ENCODE measurements at regions not wholly inside any gene's neighbourhood (a gene's known extent, or its start where the extent isn't known, plus 50 kb on each side); places are given as distances from the start of the nearest gene placed in this dataset.

DNA sequence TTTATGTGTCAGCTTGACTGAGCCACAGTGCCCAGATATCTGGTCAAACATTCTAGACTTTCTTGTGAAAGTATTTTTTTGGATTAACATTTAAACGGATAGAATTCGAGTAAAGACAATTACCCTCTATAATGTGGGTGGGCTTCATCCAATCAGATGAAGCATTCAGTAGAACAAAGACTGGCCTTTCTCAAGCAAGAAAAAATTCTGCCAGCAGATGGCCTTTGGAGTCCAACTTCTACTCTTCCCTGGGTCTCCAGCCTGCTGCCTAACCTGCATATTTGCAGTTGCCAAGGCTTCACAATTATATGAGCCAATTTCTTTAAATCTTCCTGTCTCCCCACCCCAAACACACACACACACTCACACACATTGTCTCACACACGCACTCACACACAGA lies 86.4 kb downstream of the MED10 start:
- TF ChIP-seq EP300 (IDR thresholded peaks at IDR 0.05; ENCODE audit: borderline replicate concordance) = no peak
- TF ChIP-seq, protein P1, sequence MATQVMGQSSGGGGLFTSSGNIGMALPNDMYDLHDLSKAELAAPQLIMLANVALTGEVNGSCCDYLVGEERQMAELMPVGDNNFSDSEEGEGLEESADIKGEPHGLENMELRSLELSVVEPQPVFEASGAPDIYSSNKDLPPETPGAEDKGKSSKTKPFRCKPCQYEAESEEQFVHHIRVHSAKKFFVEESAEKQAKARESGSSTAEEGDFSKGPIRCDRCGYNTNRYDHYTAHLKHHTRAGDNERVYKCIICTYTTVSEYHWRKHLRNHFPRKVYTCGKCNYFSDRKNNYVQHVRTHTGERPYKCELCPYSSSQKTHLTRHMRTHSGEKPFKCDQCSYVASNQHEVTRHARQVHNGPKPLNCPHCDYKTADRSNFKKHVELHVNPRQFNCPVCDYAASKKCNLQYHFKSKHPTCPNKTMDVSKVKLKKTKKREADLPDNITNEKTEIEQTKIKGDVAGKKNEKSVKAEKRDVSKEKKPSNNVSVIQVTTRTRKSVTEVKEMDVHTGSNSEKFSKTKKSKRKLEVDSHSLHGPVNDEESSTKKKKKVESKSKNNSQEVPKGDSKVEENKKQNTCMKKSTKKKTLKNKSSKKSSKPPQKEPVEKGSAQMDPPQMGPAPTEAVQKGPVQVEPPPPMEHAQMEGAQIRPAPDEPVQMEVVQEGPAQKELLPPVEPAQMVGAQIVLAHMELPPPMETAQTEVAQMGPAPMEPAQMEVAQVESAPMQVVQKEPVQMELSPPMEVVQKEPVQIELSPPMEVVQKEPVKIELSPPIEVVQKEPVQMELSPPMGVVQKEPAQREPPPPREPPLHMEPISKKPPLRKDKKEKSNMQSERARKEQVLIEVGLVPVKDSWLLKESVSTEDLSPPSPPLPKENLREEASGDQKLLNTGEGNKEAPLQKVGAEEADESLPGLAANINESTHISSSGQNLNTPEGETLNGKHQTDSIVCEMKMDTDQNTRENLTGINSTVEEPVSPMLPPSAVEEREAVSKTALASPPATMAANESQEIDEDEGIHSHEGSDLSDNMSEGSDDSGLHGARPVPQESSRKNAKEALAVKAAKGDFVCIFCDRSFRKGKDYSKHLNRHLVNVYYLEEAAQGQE (IDR thresholded peaks at IDR 0.05; ENCODE audit: low read depth) = no peak
- no peak for TF ChIP-seq YY1 (IDR thresholded peaks at IDR 0.05; ENCODE audit: low read depth)
- TF ChIP-seq, protein P2, sequence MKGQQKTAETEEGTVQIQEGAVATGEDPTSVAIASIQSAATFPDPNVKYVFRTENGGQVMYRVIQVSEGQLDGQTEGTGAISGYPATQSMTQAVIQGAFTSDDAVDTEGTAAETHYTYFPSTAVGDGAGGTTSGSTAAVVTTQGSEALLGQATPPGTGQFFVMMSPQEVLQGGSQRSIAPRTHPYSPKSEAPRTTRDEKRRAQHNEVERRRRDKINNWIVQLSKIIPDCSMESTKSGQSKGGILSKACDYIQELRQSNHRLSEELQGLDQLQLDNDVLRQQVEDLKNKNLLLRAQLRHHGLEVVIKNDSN (IDR thresholded peaks at IDR 0.05) = no peak
- TF ChIP-seq, protein P3, sequence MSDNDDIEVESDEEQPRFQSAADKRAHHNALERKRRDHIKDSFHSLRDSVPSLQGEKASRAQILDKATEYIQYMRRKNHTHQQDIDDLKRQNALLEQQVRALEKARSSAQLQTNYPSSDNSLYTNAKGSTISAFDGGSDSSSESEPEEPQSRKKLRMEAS (IDR thresholded peaks at IDR 0.05) = no peak
- TF ChIP-seq CREB1 (IDR thresholded peaks at IDR 0.05; ENCODE audit: low read depth) = no peak
- no peak for TF ChIP-seq EGR1 (IDR thresholded peaks at IDR 0.05)
- TF ChIP-seq CEBPB (IDR thresholded peaks at IDR 0.05) = no peak
- no peak for TF ChIP-seq ZBTB7A (IDR thresholded peaks at IDR 0.05; ENCODE audit: low read depth)
- no peak for TF ChIP-seq FOXM1 (IDR thresholded peaks at IDR 0.05; ENCODE audit: borderline replicate concordance, low read depth)
- no peak for TF ChIP-seq TAF1 (IDR thresholded peaks at IDR 0.05; ENCODE audit: low read depth)
- no peak for TF ChIP-seq NFIC (IDR thresholded peaks at IDR 0.05)
